ENCODE measurements at regions not wholly inside any gene's neighbourhood (a gene's known extent, or its start where the extent isn't known, plus 50 kb on each side); places are given as distances from the start of the nearest gene placed in this dataset.

- H3K27me3 ChIP-seq (ENCODE audit: insufficient read depth, low read depth, low read length): no peaks in the 10 kb centered on the region
- no peak overlapping the region for H3K4me3 ChIP-seq (ENCODE audit: low read length)
- no peaks in the 10 kb centered on the region for H3K79me2 ChIP-seq (replicated peaks; ENCODE audit: insufficient read depth, low read length)
- no peaks in the 10 kb centered on the region for H3K36me3 ChIP-seq (ENCODE audit: insufficient read depth, low read length)
- TF ChIP-seq MXI1 (conservative IDR thresholded peaks at IDR 0.05; ENCODE audit: poor library complexity, severe bottlenecking): no peak
- no peak for TF ChIP-seq EZH2 (IDR thresholded peaks at IDR 0.05; ENCODE audit: borderline replicate concordance, insufficient read depth, low read length, poor library complexity, severe bottlenecking)
- TF ChIP-seq TAF1 (IDR thresholded peaks at IDR 0.05; ENCODE audit: low read depth): no peak
- H3K4me2 ChIP-seq (ENCODE audit: low read length): no peak overlapping the region
- no peak overlapping the region for H3K9ac ChIP-seq (ENCODE audit: low read length)
- no peaks in the 10 kb centered on the region for H3F3A ChIP-seq (ENCODE audit: insufficient read depth, low read length, poor library complexity, severe bottlenecking)
- H3K9me2 ChIP-seq (ENCODE audit: insufficient read depth, low read length): no peaks in the 10 kb centered on the region
- no peak overlapping the region for H3K27ac ChIP-seq (ENCODE audit: low read length)
- no peaks in the 10 kb centered on the region for H3K9me3 ChIP-seq (ENCODE audit: low read length)
- H2AFZ ChIP-seq (ENCODE audit: low read depth, low read length): no peak overlapping the region
- no peaks in the 10 kb centered on the region for H4K20me1 ChIP-seq (ENCODE audit: insufficient read depth)
Observed at GRCh38 chr15:60218256-60218655, 179.5 kb downstream of the ANXA2 start.

- Histone ChIP-seq H3K9me3 (ENCODE audit: low read length) (no peaks in the 10 kb centered on the region), H3K9ac (ENCODE audit: low read length) (no peak overlapping the region), H3K27ac (ENCODE audit: low read length) (no peak overlapping the region), H3K4me2 (ENCODE audit: low read length) (no peak overlapping the region), H3K27me3 (ENCODE audit: insufficient read depth, low read depth, low read length) (no peaks in the 10 kb centered on the region), H3K9me2 (ENCODE audit: insufficient read depth, low read length) (no peaks in the 10 kb centered on the region), H2AFZ (ENCODE audit: low read depth, low read length) (no peak overlapping the region), H3K4me3 (ENCODE audit: low read length) (no peak overlapping the region), H3F3A (ENCODE audit: insufficient read depth, low read length, poor library complexity, severe bottlenecking) (no peaks in the 10 kb centered on the region), H3K36me3 (ENCODE audit: insufficient read depth, low read length) (no peaks in the 10 kb centered on the region), H3K79me2 (replicated peaks; ENCODE audit: insufficient read depth, low read length) (no peaks in the 10 kb centered on the region), H4K20me1 (ENCODE audit: insufficient read depth) (no peaks in the 10 kb centered on the region)
- TF ChIP-seq CTCF (IDR thresholded peaks at IDR 0.05; ENCODE audit: poor library complexity, severe bottlenecking): no peak
Observed at GRCh38 chr15:60219866-60220265, 177.9 kb downstream of the ANXA2 start.

GRCh38 chr15:60221356-60221755 lies 176.4 kb downstream of the ANXA2 start:
- no peak overlapping the region for H3K4me2 ChIP-seq (ENCODE audit: low read length)
- no peaks in the 10 kb centered on the region for H3F3A ChIP-seq (ENCODE audit: insufficient read depth, low read length, poor library complexity, severe bottlenecking)
- no peaks in the 10 kb centered on the region for H3K9me3 ChIP-seq (ENCODE audit: low read length)
- H4K20me1 ChIP-seq (ENCODE audit: insufficient read depth): no peaks in the 10 kb centered on the region
- TF ChIP-seq REST (IDR thresholded peaks at IDR 0.05; ENCODE audit: borderline replicate concordance) (no peak), CTCF (IDR thresholded peaks at IDR 0.05; ENCODE audit: poor library complexity, severe bottlenecking) (no peak), MXI1 (conservative IDR thresholded peaks at IDR 0.05; ENCODE audit: poor library complexity, severe bottlenecking) (no peak), TAF1 (IDR thresholded peaks at IDR 0.05; ENCODE audit: low read depth) (no peak), RAD21 (conservative IDR thresholded peaks at IDR 0.05) (no peak), EZH2 (IDR thresholded peaks at IDR 0.05; ENCODE audit: borderline replicate concordance, insufficient read depth, low read length, poor library complexity, severe bottlenecking) (no peak), EP300 (conservative IDR thresholded peaks at IDR 0.05; ENCODE audit: poor library complexity, severe bottlenecking) (no peak), POLR2AphosphoS5 (IDR thresholded peaks at IDR 0.05) (no peak), SMC3 (conservative IDR thresholded peaks at IDR 0.05; ENCODE audit: poor library complexity) (no peak)
- H3K36me3 ChIP-seq (ENCODE audit: insufficient read depth, low read length): no peaks in the 10 kb centered on the region
- H3K4me3 ChIP-seq (ENCODE audit: low read length): no peak overlapping the region
- H2AFZ ChIP-seq (ENCODE audit: low read depth, low read length): no peak overlapping the region
- H3K9ac ChIP-seq (ENCODE audit: low read length): no peak overlapping the region
- H3K79me2 ChIP-seq (replicated peaks; ENCODE audit: insufficient read depth, low read length): no peaks in the 10 kb centered on the region
- no peak overlapping the region for H3K27ac ChIP-seq (ENCODE audit: low read length)
- no peaks in the 10 kb centered on the region for H3K27me3 ChIP-seq (ENCODE audit: insufficient read depth, low read depth, low read length)
- no peaks in the 10 kb centered on the region for H3K9me2 ChIP-seq (ENCODE audit: insufficient read depth, low read length)

Measured in neural cell (in vitro differentiated cells).